HCT116 (cell line): ENCODE measurements at regions not wholly inside any gene's neighbourhood (a gene's known extent, or its start where the extent isn't known, plus 50 kb on each side); places are given as distances from the start of the nearest gene placed in this dataset.

Experiments used
- ATAC-seq: fragments of 200-7000 bp; cut with Tn5 transposase; 2 replicates; pipeline ENCODE4 v1.9.1; 2020; ENCODE audit warnings: mild to moderate bottlenecking, moderate library complexity
- BruUV-seq: library from RNA; stranded (reverse); fragments of 400-500 nt; replicated peaks from 2 replicates; lab custom pipeline; 2021; lab: Mats Ljungman, UMichigan
- CTCF ChIA-PET: fragments of 300-600 bp; sonication (Branson Sonifier 250); formaldehyde crosslinking; loops from one replicate; lab custom pipeline; 2021; ENCODE audit warnings: antibody characterized with exemption; lab: Charles Lee
- POLR2A ChIA-PET: fragments of 300-600, 350-600 bp; sonication (Branson Sonifier 250); formaldehyde crosslinking; loops from one replicate; lab custom pipeline; 2021; ENCODE audit warnings: antibody characterized with exemption; lab: Charles Lee
- RAD21 ChIA-PET, 2 experiments: fragments of 300-600 bp; sonication (Branson Sonifier 250); formaldehyde crosslinking; loops; one replicate each; lab custom pipeline; 2023; ENCODE audit warnings: low total read pairs in 2 of 2; ENCODE audit not compliant: uncharacterized antibody in 2 of 2, unreplicated experiment in 2 of 2, low non-redundant PET in 1 of 2; lab: Charles Lee
- DNase-seq: peaks from one replicate; pipeline ENCODE4 v3.0.0-alpha.2; 2010; ENCODE audit warnings: low read depth, low spot score
- H2AFZ ChIP-seq: fragments of 200-600 bp; shearing (Covaris generic), sonication (generic); 2 replicates; pipeline ENCODE4 v1.6.1; 2017; ENCODE audit warnings: low read depth, mixed run types, mixed read lengths, antibody characterized with exemption, low read length; ENCODE audit not compliant: poor library complexity, severe bottlenecking
- H3K27ac ChIP-seq: 2 replicates; pipeline ENCODE4 v1.5.1; 2012; ENCODE audit warnings: low read depth, low read length
- H3K27me3 ChIP-seq: fragments of 200-600 bp; sonication (generic); 2 replicates; pipeline ENCODE4 v1.6.1; 2016; ENCODE audit warnings: mixed run types, low read length, mixed read lengths; ENCODE audit not compliant: insufficient read depth
- H3K36me3 ChIP-seq, 2 experiments: fragments of 200-500 bp in 1 of 2; fragments of 200-600 bp in 1 of 2; sonication (Bioruptor generic) in 1 of 2; sonication (generic) in 1 of 2; 2 replicates each; pipeline versions ENCODE4 v1.5.1 to v1.6.1; 2014 to 2016; ENCODE audit warnings: low read length in 2 of 2, inconsistent platforms in 1 of 2, mixed read lengths in 1 of 2, mixed run types in 1 of 2; ENCODE audit not compliant: insufficient read depth in 2 of 2, control insufficient read depth in 1 of 2
- H3K4me1 ChIP-seq, 2 experiments: fragments of 200-600 bp in 1 of 2; sonication (generic) in 1 of 2; 2 replicates each; pipeline versions ENCODE4 v1.5.1 to v1.6.1; 2012 to 2017; ENCODE audit warnings: low read length in 2 of 2, inconsistent platforms in 1 of 2, mild to moderate bottlenecking in 1 of 2, mixed read lengths in 1 of 2, mixed run types in 1 of 2, moderate library complexity in 1 of 2; ENCODE audit not compliant: insufficient read depth in 2 of 2, control insufficient read depth in 1 of 2
- H3K4me2 ChIP-seq: fragments of 200-600 bp; sonication (generic); 2 replicates; pipeline ENCODE4 v1.6.1; 2017; ENCODE audit warnings: mixed run types, low read length, mixed read lengths
- H3K4me3 ChIP-seq, 2 experiments: fragments of 200-600 bp in 1 of 2; sonication (generic) in 1 of 2; replicated peaks in 1 of 2; 2 replicates each; pipeline ENCODE4 v1.5.1; 2011 to 2016; ENCODE audit warnings: low read length in 2 of 2, control low read depth in 1 of 2, low read depth in 1 of 2, mild to moderate bottlenecking in 1 of 2, mixed read lengths in 1 of 2, mixed run types in 1 of 2
- H3K79me2 ChIP-seq: fragments of 200-600 bp; sonication (generic); 2 replicates; pipeline ENCODE4 v1.6.1; 2017; ENCODE audit warnings: mild to moderate bottlenecking, mixed run types, low read length, moderate library complexity, mixed read lengths; ENCODE audit not compliant: insufficient read depth
- H3K9ac ChIP-seq: fragments of 200-600 bp; sonication (generic); 2 replicates; pipeline ENCODE4 v1.6.1; 2016; ENCODE audit warnings: low read length, mixed read lengths
- H3K9me2 ChIP-seq: fragments of 200-600 bp; sonication (generic), shearing (Covaris generic); 2 replicates; pipeline ENCODE4 v1.6.1; 2017; ENCODE audit warnings: mixed run types, mild to moderate bottlenecking, moderate library complexity; ENCODE audit not compliant: insufficient read depth
- H3K9me3 ChIP-seq, 2 experiments: fragments of 200-500 bp in 1 of 2; fragments of 200-600 bp in 1 of 2; sonication (Bioruptor generic) in 1 of 2; sonication (generic) in 1 of 2; 2 replicates each; pipeline ENCODE4 v1.6.1; 2014 to 2017; ENCODE audit warnings: low read length in 2 of 2, mixed read lengths in 2 of 2, inconsistent platforms in 1 of 2, low read depth in 1 of 2, mild to moderate bottlenecking in 1 of 2, mixed run types in 1 of 2, moderate library complexity in 1 of 2; ENCODE audit not compliant: control insufficient read depth in 1 of 2, insufficient read depth in 1 of 2
- H4K20me1 ChIP-seq: fragments of 200-600 bp; sonication (generic), shearing (Covaris generic); 2 replicates; pipeline ENCODE4 v1.6.1; 2017; ENCODE audit warnings: mixed run types, mild to moderate bottlenecking, moderate library complexity; ENCODE audit not compliant: insufficient read depth
- EGR1 ChIP-seq: IDR thresholded peaks from 2 replicates; pipeline ENCODE4 v1.6.1; 2012; ENCODE audit warnings: low read depth
- FOSL1 ChIP-seq: IDR thresholded peaks from 2 replicates; pipeline ENCODE4 v1.6.1; 2012; ENCODE audit warnings: low read depth
- MAX ChIP-seq: IDR thresholded peaks from 2 replicates; pipeline ENCODE4 v1.6.1; 2012
- TCF7L2 ChIP-seq: IDR thresholded peaks from 2 replicates; pipeline ENCODE4 v1.7.0; 2011; ENCODE audit warnings: borderline replicate concordance, inconsistent platforms; ENCODE audit not compliant: insufficient read depth, insufficient read length; ENCODE audit errors: extremely low read depth
- YY1 ChIP-seq: IDR thresholded peaks from 2 replicates; pipeline ENCODE4 v1.6.1; 2011; ENCODE audit warnings: low read length, low read depth, moderate library complexity, mild to moderate bottlenecking; ENCODE audit not compliant: insufficient replicate concordance; ENCODE audit errors: extremely low read depth
- intact Hi-C: fragments of 100-400 bp; cut with micrococcal nuclease; formaldehyde crosslinking; loops from 2 replicates; pipeline ENCODE4 v1.10.0; 2022
- TF ChIP-seq, protein P1 (sequence below): IDR thresholded peaks from 2 replicates; pipeline ENCODE4 v1.6.1; 2011; ENCODE audit warnings: mild to moderate bottlenecking, low read length, moderate library complexity; ENCODE audit not compliant: insufficient replicate concordance; ENCODE audit errors: extremely low read depth

DNA sequence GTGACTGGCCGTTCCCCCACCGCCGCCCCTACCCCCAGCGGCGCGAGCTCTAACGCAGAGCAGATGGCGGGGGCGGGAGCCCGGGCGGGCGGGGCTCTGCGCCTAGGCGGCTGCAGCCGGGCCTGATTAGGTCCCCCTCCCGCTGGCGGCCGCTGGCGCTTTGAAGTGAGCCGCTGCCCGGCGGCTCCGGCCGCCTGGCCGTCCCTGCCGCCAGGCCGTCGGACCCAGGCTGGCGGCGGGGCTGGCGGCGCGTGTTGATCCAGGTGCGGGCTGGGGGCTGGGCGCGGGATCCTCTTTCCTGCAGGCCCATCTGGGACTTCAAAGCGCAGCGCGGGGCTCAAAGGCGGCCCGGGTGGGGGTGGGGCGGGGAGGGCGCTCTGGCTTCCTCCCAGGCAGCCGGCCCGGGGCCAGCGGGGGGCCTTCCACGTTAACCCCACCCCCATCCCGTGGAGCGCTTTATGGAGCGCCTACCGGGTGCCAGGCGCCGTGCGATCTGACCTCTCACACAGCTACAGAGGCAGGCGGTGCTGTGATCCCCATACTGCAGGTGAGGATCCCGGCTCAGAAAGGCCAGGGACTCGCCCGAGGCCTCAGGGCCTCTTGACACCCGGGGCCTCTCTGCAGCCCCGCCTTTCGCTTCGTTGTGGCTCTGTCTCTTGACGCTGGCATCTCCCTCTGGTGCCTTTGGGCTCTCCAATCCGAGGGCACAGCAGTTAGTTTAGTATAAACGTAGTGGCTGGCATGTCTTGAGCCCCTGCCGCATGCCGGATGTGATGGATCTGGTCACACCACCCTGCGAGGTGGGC lies 80.0 kb upstream of the NKD1 start:
- intact Hi-C loops: no loop called here
- H3K27me3 ChIP-seq: peaks cover 10% of the 10 kb centered on the region; the same call in 1 of the 2 replicates
- H3K4me1 ChIP-seq: peaks cover 14 to 20% of the 10 kb centered on the region in 2 experiments; a peak in 3 of 4 replicates
- no peaks in the 10 kb centered on the region for H3K79me2 ChIP-seq
- peak overlapping the region; percentile 75 for H3K4me2 ChIP-seq
- H3K27ac ChIP-seq: no peak overlapping the region
- DNase-seq (no peak), ATAC-seq (peak; percentile 80)
- BruUV-seq: no TSS peak
- ChIA-PET RAD21 (no interaction called here), POLR2A (no interaction called here), CTCF (no interaction called here)
- no peaks in the 10 kb centered on the region for H3K9me2 ChIP-seq
- no peaks in the 10 kb centered on the region for H3K36me3 ChIP-seq
- TF ChIP-seq FOSL1 (no peak), YY1 (no peak), MAX (0 out of 2 replicates have a peak, but pooled peaks have one; percentile 20), TCF7L2 (peak; percentile 97), EGR1 (peak; percentile 69)
- TF ChIP-seq, protein P1, sequence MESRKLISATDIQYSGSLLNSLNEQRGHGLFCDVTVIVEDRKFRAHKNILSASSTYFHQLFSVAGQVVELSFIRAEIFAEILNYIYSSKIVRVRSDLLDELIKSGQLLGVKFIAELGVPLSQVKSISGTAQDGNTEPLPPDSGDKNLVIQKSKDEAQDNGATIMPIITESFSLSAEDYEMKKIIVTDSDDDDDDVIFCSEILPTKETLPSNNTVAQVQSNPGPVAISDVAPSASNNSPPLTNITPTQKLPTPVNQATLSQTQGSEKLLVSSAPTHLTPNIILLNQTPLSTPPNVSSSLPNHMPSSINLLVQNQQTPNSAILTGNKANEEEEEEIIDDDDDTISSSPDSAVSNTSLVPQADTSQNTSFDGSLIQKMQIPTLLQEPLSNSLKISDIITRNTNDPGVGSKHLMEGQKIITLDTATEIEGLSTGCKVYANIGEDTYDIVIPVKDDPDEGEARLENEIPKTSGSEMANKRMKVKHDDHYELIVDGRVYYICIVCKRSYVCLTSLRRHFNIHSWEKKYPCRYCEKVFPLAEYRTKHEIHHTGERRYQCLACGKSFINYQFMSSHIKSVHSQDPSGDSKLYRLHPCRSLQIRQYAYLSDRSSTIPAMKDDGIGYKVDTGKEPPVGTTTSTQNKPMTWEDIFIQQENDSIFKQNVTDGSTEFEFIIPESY: no peak
- peak overlapping the region; percentile 26 to 48 for H3K4me3 ChIP-seq
- no peak overlapping the region for H3K9ac ChIP-seq
- H2AFZ ChIP-seq: no peak overlapping the region
- no peaks in the 10 kb centered on the region for H4K20me1 ChIP-seq
- no peaks in the 10 kb centered on the region for H3K9me3 ChIP-seq
